ENCODE measurements at regions not wholly inside any gene's neighbourhood (a gene's known extent, or its start where the extent isn't known, plus 50 kb on each side); places are given as distances from the start of the nearest gene placed in this dataset.
"Not testable (repeated sequence)": the region's sequence is repeated elsewhere in the genome, so short reads cannot be mapped to it uniquely, and the experiment has no call there.

- intact Hi-C loops (cut with micrococcal nuclease): no loop called here
- no peak for ATAC-seq
- no peak for DNase-seq
Observed at GRCh38 chr6:126657561-126658175, 317.8 kb downstream of the CENPW start.

GRCh38 chr6:126660376-126660775, 320.5 kb downstream of the CENPW start:
- no peak for ATAC-seq
- DNase-seq: no peak
- intact Hi-C loops (cut with micrococcal nuclease): no loop called here

- intact Hi-C loops (cut with micrococcal nuclease): no loop called here
- no peak for ATAC-seq
Observed at GRCh38 chr6:126661646-126662045, 321.7 kb downstream of the CENPW start.

GRCh38 chr6:126662966-126663365, 323.1 kb downstream of the CENPW start:
- DNase-seq: no peak

More at GRCh38 chr6:126661646-126662045, 321.7 kb downstream of the CENPW start:
- DNase-seq: no peak

GRCh38 chr6:126664271-126664670, 324.4 kb downstream of the CENPW start:
- DNase-seq: no peak
- intact Hi-C loops (cut with micrococcal nuclease): no loop called here
- ATAC-seq: no peak

More at GRCh38 chr6:126662966-126663365, 323.1 kb downstream of the CENPW start:
- intact Hi-C loops (cut with micrococcal nuclease): no loop called here
- ATAC-seq: no peak

- DNase-seq: no peak
- intact Hi-C loops (cut with micrococcal nuclease): no loop called here
Observed at GRCh38 chr6:126665551-126665950, 325.6 kb downstream of the CENPW start.

GRCh38 chr6:126667071-126667470, 327.2 kb downstream of the CENPW start:
- ATAC-seq (no peak), DNase-seq (no peak)
- intact Hi-C loops (cut with micrococcal nuclease): no loop called here

More at GRCh38 chr6:126665551-126665950, 325.6 kb downstream of the CENPW start:
- no peak for ATAC-seq

GRCh38 chr6:126667728-126668127, 327.8 kb downstream of the CENPW start:
- ATAC-seq: no peak
- intact Hi-C loops (cut with micrococcal nuclease): no loop called here
- no peak for DNase-seq

GRCh38 chr6:126672649-126673048, 332.7 kb downstream of the CENPW start:
- DNase-seq: no peak
- ATAC-seq: no peak
- intact Hi-C loops (cut with micrococcal nuclease): no loop called here

- DNase-seq; intact Hi-C loops (cut with micrococcal nuclease); ATAC-seq: not testable (repeated sequence)
Observed at GRCh38 chr6:126673749-126674148, 333.8 kb downstream of the CENPW start.

- ATAC-seq: no peak
- intact Hi-C loops (cut with micrococcal nuclease): no loop called here
- no peak for DNase-seq
Observed at GRCh38 chr6:126682440-126682839, 342.5 kb downstream of the CENPW start.

- DNase-seq (no peak), ATAC-seq (no peak)
- intact Hi-C loops (cut with micrococcal nuclease): no loop called here
Observed at GRCh38 chr6:126685182-126685581, 345.3 kb downstream of the CENPW start.

- ATAC-seq: no peak
- intact Hi-C loops (cut with micrococcal nuclease): no loop called here
- DNase-seq: no peak
Observed at GRCh38 chr6:126696921-126697693, 357.2 kb downstream of the CENPW start.

- intact Hi-C loops (cut with micrococcal nuclease): no loop called here
- ATAC-seq: no peak
- no peak for DNase-seq
Observed at GRCh38 chr6:126698732-126699240, 358.9 kb downstream of the CENPW start.

- intact Hi-C loops (cut with micrococcal nuclease): no loop called here
- DNase-seq: no peak
- ATAC-seq: no peak
Observed at GRCh38 chr6:126701676-126702560, 362.0 kb downstream of the CENPW start.

GRCh38 chr6:126716032-126716431, 376.1 kb downstream of the CENPW start:
- ATAC-seq: no peak
- intact Hi-C loops (cut with micrococcal nuclease): no loop called here
- no peak for DNase-seq

- no peak for ATAC-seq
- DNase-seq: no peak
- intact Hi-C loops (cut with micrococcal nuclease): no loop called here
Observed at GRCh38 chr6:126716826-126717509, 377.1 kb downstream of the CENPW start.

- ATAC-seq (no peak), DNase-seq (no peak)
- intact Hi-C loops (cut with micrococcal nuclease): no loop called here
Observed at GRCh38 chr6:126718600-126719327, 378.8 kb downstream of the CENPW start.
